Liver (tissue), 8 donors: ENCODE measurements at regions not wholly inside any gene's neighbourhood (a gene's known extent, or its start where the extent isn't known, plus 50 kb on each side); places are given as distances from the start of the nearest gene placed in this dataset.

ENCODE experiments used
- DNase-seq: peaks from one replicate; pipeline ENCODE4 v3.0.0-alpha.2; 2017; ENCODE audit warnings: low spot score
- H3K27ac ChIP-seq, 2 donors: one replicate each; pipeline ENCODE4 v1.7.0; 2013; ENCODE audit warnings: inconsistent platforms in 2 of 2, low read length in 2 of 2, control low read depth in 1 of 2, low read depth in 1 of 2, mild to moderate bottlenecking in 1 of 2
- H3K27me3 ChIP-seq, 4 donors: one replicate each; pipeline versions ENCODE4 v1.6.1 to v1.7.0; 2013; ENCODE audit warnings: low read length in 3 of 4, inconsistent platforms in 1 of 4, mild to moderate bottlenecking in 1 of 4, moderate library complexity in 1 of 4; ENCODE audit not compliant: control insufficient read depth in 4 of 4, insufficient read depth in 4 of 4
- H3K36me3 ChIP-seq, 4 donors: one replicate each; pipeline versions ENCODE4 v1.6.1 to v1.7.0; 2013; ENCODE audit warnings: low read length in 3 of 4, mild to moderate bottlenecking in 3 of 4, low read depth in 1 of 4, moderate library complexity in 1 of 4; ENCODE audit not compliant: control insufficient read depth in 4 of 4, insufficient read depth in 3 of 4
- H3K4me1 ChIP-seq, 4 donors: one replicate each; pipeline versions ENCODE4 v1.6.1 to v1.7.0; 2013; ENCODE audit warnings: low read length in 3 of 4, mild to moderate bottlenecking in 3 of 4, moderate library complexity in 1 of 4; ENCODE audit not compliant: control insufficient read depth in 4 of 4, insufficient read depth in 4 of 4
- H3K4me3 ChIP-seq, 3 donors: one replicate each; pipeline versions ENCODE4 v1.6.1 to v1.7.0; 2013; ENCODE audit warnings: low read length in 3 of 3, control low read depth in 1 of 3, low read depth in 1 of 3, mild to moderate bottlenecking in 1 of 3
- H3K9ac ChIP-seq, 2 donors: one replicate each; pipeline ENCODE4 v1.7.0; 2013; ENCODE audit warnings: low read length in 2 of 2, mild to moderate bottlenecking in 2 of 2, moderate library complexity in 2 of 2, control low read depth in 1 of 2, low read depth in 1 of 2
- H3K9me3 ChIP-seq, 4 donors: one replicate each; pipeline versions ENCODE4 v1.6.1 to v1.7.0; 2013; ENCODE audit warnings: low read length in 3 of 4; ENCODE audit not compliant: control insufficient read depth in 4 of 4
- ATF3 ChIP-seq: IDR thresholded peaks from 2 replicates; pipeline ENCODE4 v1.6.1; 2016; ENCODE audit warnings: antibody characterized with exemption
- CTCF ChIP-seq: fragments of 150-350 bp; IDR thresholded peaks from 2 replicates; pipeline ENCODE4 v1.5.1; 2017; ENCODE audit warnings: improper control_type of control experiment, low read depth, low read length; ENCODE audit not compliant: missing input control
- EGR1 ChIP-seq, 2 donors: IDR thresholded peaks; 2 replicates each; pipeline ENCODE4 v1.6.1; 2016 to 2018; ENCODE audit warnings: antibody characterized with exemption in 2 of 2, low read depth in 2 of 2
- FOXA2 ChIP-seq: IDR thresholded peaks from 2 replicates; pipeline ENCODE4 v1.6.1; 2016; ENCODE audit warnings: antibody characterized with exemption
- GABPA ChIP-seq, 2 donors: IDR thresholded peaks in 1 of 2; conservative IDR thresholded peaks in 1 of 2; 2 replicates each; pipeline ENCODE4 v1.6.1; 2016; ENCODE audit warnings: antibody characterized with exemption in 2 of 2, mild to moderate bottlenecking in 1 of 2, moderate library complexity in 1 of 2
- HNF4G ChIP-seq: IDR thresholded peaks from 2 replicates; pipeline ENCODE4 v1.6.1; 2016; ENCODE audit warnings: antibody characterized with exemption
- JUND ChIP-seq, 2 donors: IDR thresholded peaks; 2 replicates each; pipeline ENCODE4 v1.6.1; 2016; ENCODE audit warnings: antibody characterized with exemption in 2 of 2
- NR2F2 ChIP-seq: IDR thresholded peaks from 2 replicates; pipeline ENCODE4 v1.6.1; 2016; ENCODE audit warnings: antibody characterized with exemption
- RAD21 ChIP-seq, 2 donors: IDR thresholded peaks; 2 replicates each; pipeline ENCODE4 v1.6.1; 2016; ENCODE audit warnings: antibody characterized with exemption in 2 of 2, mild to moderate bottlenecking in 2 of 2
- RXRA ChIP-seq, 2 donors: IDR thresholded peaks; 2 replicates each; pipeline ENCODE4 v1.6.1; 2017 to 2018; ENCODE audit warnings: antibody characterized with exemption in 2 of 2, mild to moderate bottlenecking in 1 of 2
- SP1 ChIP-seq: IDR thresholded peaks from 2 replicates; pipeline ENCODE4 v1.6.1; 2018; ENCODE audit warnings: antibody characterized with exemption, mild to moderate bottlenecking
- TAF1 ChIP-seq: conservative IDR thresholded peaks from 2 replicates; pipeline ENCODE4 v1.6.1; 2016; ENCODE audit warnings: antibody characterized with exemption, mild to moderate bottlenecking
- YY1 ChIP-seq: IDR thresholded peaks from 2 replicates; pipeline ENCODE4 v1.6.1; 2016; ENCODE audit warnings: antibody characterized with exemption, mild to moderate bottlenecking
- WGBS: extraction: QIAGEN DNeasy Blood & Tissue Kit; methylation state at CpG from one replicate; pipeline ENCODE4 v1.1.7; 2013; 5-methylcytosine and 5-hydroxymethylcytosine counted together
- TF ChIP-seq, protein P1 (sequence below): IDR thresholded peaks from 2 replicates; pipeline ENCODE4 v1.6.1; 2016; ENCODE audit warnings: antibody characterized with exemption, mild to moderate bottlenecking
- donor health status: healthy.
- donor health status: healthy.
- donor health status: healthy.
- donor health status: healthy.
- donor health status: healthy.

GRCh38 chr12:69106482-69107118, 132.8 kb upstream of the CPSF6 start:
- Histone ChIP-seq H3K27ac (no peak overlapping the region), H3K4me1 (peaks cover 7 to 17% (median 14%) of the 10 kb centered on the region in 4 donors)
- 86% methylated on average over 2 of the region's 2 CpGs for WGBS

DNA sequence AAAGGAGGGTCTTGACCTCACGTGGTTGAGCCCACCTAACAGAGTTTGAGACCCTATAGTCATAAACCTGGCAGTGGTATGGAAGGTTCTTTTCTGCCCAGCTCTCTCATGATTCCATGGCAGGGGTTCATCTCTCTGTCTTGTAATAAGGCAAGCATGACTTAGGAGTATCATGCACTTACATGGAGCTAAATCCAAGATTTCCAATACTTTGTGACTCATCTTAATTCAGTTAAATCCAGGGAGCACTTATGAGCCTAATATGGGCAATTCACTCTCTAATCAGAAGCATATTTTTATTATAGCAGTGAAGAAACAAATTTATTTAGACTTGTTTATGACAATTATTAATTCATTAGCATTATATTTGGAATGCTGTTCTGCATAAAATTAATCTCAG, 131.8 kb upstream of the CPSF6 start:
- Histone ChIP-seq H3K27ac (no peak overlapping the region), H3K9me3 (no peaks in the 10 kb centered on the region), H3K36me3 (no peaks in the 10 kb centered on the region), H3K9ac (no peak overlapping the region), H3K27me3 (no peaks in the 10 kb centered on the region), H3K4me1 (peaks cover 5 to 16% (median 10%) of the 10 kb centered on the region in 4 donors), H3K4me3 (no peak overlapping the region)
- WGBS, result 83% methylated on average over 1 of the region's 1 CpG
- TF ChIP-seq GABPA (IDR thresholded peaks at IDR 0.05 in 1 of 2, conservative IDR thresholded peaks at IDR 0.05 in 1 of 2) (no peak), YY1 (no peak), SP1 (no peak), ATF3 (no peak), FOXA2 (no peak), RXRA (IDR thresholded peaks at IDR 0.05) (no peak), CTCF (no peak), HNF4G (no peak)
- TF ChIP-seq, protein P1, sequence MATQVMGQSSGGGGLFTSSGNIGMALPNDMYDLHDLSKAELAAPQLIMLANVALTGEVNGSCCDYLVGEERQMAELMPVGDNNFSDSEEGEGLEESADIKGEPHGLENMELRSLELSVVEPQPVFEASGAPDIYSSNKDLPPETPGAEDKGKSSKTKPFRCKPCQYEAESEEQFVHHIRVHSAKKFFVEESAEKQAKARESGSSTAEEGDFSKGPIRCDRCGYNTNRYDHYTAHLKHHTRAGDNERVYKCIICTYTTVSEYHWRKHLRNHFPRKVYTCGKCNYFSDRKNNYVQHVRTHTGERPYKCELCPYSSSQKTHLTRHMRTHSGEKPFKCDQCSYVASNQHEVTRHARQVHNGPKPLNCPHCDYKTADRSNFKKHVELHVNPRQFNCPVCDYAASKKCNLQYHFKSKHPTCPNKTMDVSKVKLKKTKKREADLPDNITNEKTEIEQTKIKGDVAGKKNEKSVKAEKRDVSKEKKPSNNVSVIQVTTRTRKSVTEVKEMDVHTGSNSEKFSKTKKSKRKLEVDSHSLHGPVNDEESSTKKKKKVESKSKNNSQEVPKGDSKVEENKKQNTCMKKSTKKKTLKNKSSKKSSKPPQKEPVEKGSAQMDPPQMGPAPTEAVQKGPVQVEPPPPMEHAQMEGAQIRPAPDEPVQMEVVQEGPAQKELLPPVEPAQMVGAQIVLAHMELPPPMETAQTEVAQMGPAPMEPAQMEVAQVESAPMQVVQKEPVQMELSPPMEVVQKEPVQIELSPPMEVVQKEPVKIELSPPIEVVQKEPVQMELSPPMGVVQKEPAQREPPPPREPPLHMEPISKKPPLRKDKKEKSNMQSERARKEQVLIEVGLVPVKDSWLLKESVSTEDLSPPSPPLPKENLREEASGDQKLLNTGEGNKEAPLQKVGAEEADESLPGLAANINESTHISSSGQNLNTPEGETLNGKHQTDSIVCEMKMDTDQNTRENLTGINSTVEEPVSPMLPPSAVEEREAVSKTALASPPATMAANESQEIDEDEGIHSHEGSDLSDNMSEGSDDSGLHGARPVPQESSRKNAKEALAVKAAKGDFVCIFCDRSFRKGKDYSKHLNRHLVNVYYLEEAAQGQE, result no peak
- no peak for DNase-seq

More at GRCh38 chr12:69106482-69107118, 132.8 kb upstream of the CPSF6 start:
- no peak for TF ChIP-seq JUND (IDR thresholded peaks at IDR 0.05)
- no peak for TF ChIP-seq EGR1 (IDR thresholded peaks at IDR 0.05; ENCODE audit: low read depth in 2 of 2)
- TF ChIP-seq RAD21 (IDR thresholded peaks at IDR 0.05), result no peak
- TF ChIP-seq TAF1, result no peak
- peak; percentile 92 for TF ChIP-seq NR2F2
- no peak for TF ChIP-seq CTCF
- no peak for TF ChIP-seq RXRA (IDR thresholded peaks at IDR 0.05)
- Histone ChIP-seq H3K9ac (no peak overlapping the region), H3K9me3 (no peaks in the 10 kb centered on the region), H3K36me3 (no peaks in the 10 kb centered on the region), H3K4me3 (no peak overlapping the region), H3K27me3 (no peaks in the 10 kb centered on the region)
- no peak for DNase-seq
